GM18873 (cell line): ENCODE measurements at regions not wholly inside any gene's neighbourhood (a gene's known extent, or its start where the extent isn't known, plus 50 kb on each side); places are given as distances from the start of the nearest gene placed in this dataset.
"Not testable (repeated sequence)": the region's sequence is repeated elsewhere in the genome, so short reads cannot be mapped to it uniquely, and the experiment has no call there.

Experiments
- ATAC-seq: cut with Tn5 transposase; IDR thresholded peaks from one replicate; pipeline ENCODE4 v1.9.1; 2021; ENCODE audit warnings: mild to moderate bottlenecking, moderate library complexity, moderate number of reproducible peaks; ENCODE audit not compliant: unreplicated experiment, low FRiP score

GRCh38 chr7:106534271-106534846 lies 126.6 kb downstream of the CCDC71L start:
- no peak for ATAC-seq

GRCh38 chr7:106530183-106530582 lies 130.8 kb downstream of the CCDC71L start:
- ATAC-seq = not testable (repeated sequence)

- not testable (repeated sequence) for ATAC-seq
Measured at GRCh38 chr7:106526617-106527016, 134.3 kb downstream of the CCDC71L start.

- ATAC-seq = no peak
Measured at GRCh38 chr7:106524690-106525059, 136.3 kb downstream of the CCDC71L start.

GRCh38 chr7:106523482-106523881 lies 137.5 kb downstream of the CCDC71L start:
- ATAC-seq = no peak

GRCh38 chr7:106522696-106523095 lies 138.3 kb downstream of the CCDC71L start:
- ATAC-seq = no peak

GRCh38 chr7:106521541-106521940 lies 139.4 kb downstream of the CCDC71L start:
- no peak for ATAC-seq

- ATAC-seq = no peak
Measured at GRCh38 chr7:106520962-106521514, 139.9 kb downstream of the CCDC71L start.

- ATAC-seq = no peak
Measured at GRCh38 chr7:106518967-106519366, 142.0 kb downstream of the CCDC71L start.

- no peak for ATAC-seq
Measured at GRCh38 chr7:106518239-106518638, 142.7 kb downstream of the CCDC71L start.

GRCh38 chr7:106517508-106517907 lies 143.4 kb downstream of the CCDC71L start:
- no peak for ATAC-seq

- no peak for ATAC-seq
Measured at GRCh38 chr7:106515321-106515720, 145.6 kb downstream of the CCDC71L start.

GRCh38 chr7:106514881-106515280 lies 146.1 kb downstream of the CCDC71L start:
- no peak for ATAC-seq

- ATAC-seq = no peak
Measured at GRCh38 chr7:106512217-106512616, 148.7 kb downstream of the CCDC71L start.

GRCh38 chr7:106504645-106505044 lies 156.3 kb downstream of the CCDC71L start:
- no peak for ATAC-seq

- ATAC-seq = no peak
Measured at GRCh38 chr7:106504207-106504606, 156.8 kb downstream of the CCDC71L start.

GRCh38 chr7:106503626-106504025 lies 157.3 kb downstream of the CCDC71L start:
- no peak for ATAC-seq

GRCh38 chr7:106501605-106502580 lies 159.1 kb downstream of the CCDC71L start:
- no peak for ATAC-seq

- no peak for ATAC-seq
Measured at GRCh38 chr7:106499897-106500296, 161.1 kb downstream of the CCDC71L start.

GRCh38 chr7:106498005-106498404 lies 163.0 kb downstream of the CCDC71L start:
- ATAC-seq = not testable (repeated sequence)

GRCh38 chr7:106493041-106493731 lies 167.8 kb downstream of the CCDC71L start:
- ATAC-seq = no peak
